MCF 10A (cell line): ENCODE measurements at regions not wholly inside any gene's neighbourhood (a gene's known extent, or its start where the extent isn't known, plus 50 kb on each side); places are given as distances from the start of the nearest gene placed in this dataset.
A peak's percentile ranks its signal among the peaks of the same experiment; 100 is the strongest.

Source experiments
- BruUV-seq: library from RNA; stranded (reverse); fragments of 400-500 nt; replicated peaks from 2 replicates; lab custom pipeline; 2021; lab: Mats Ljungman, UMichigan
- CTCF ChIA-PET: fragments of 300-600 bp; sonication (Branson Sonifier 250); formaldehyde crosslinking; extraction: SDS; loops from one replicate; lab custom pipeline; 2021; ENCODE audit warnings: antibody characterized with exemption, inconsistent platforms; lab: Yijun Ruan, JAX
- POLR2A ChIA-PET: fragments of 300-600, 350-650 bp; sonication (Branson Sonifier 250); formaldehyde crosslinking; extraction: SDS; loops from one replicate; lab custom pipeline; 2020; ENCODE audit warnings: antibody characterized with exemption, inconsistent platforms; lab: Yijun Ruan, JAX
- DNase-seq: peaks from one replicate; pipeline ENCODE4 v3.0.0-alpha.2; 2018; ENCODE audit not compliant: unreplicated experiment
- H3K27ac Mint-ChIP-seq: one replicate; pipeline ENCODE4 v1.8.0; 2022; ENCODE audit warnings: mild to moderate bottlenecking, low read depth, mixed read lengths; ENCODE audit not compliant: unreplicated experiment
- H3K27me3 Mint-ChIP-seq: one replicate; pipeline ENCODE4 v1.8.0; 2022; ENCODE audit warnings: mixed read lengths; ENCODE audit not compliant: insufficient read depth, unreplicated experiment
- H3K36me3 Mint-ChIP-seq: one replicate; pipeline ENCODE4 v1.8.0; 2022; ENCODE audit warnings: mild to moderate bottlenecking, moderate library complexity, mixed read lengths; ENCODE audit not compliant: insufficient read depth, unreplicated experiment
- H3K4me1 Mint-ChIP-seq: one replicate; pipeline ENCODE4 v1.8.0; 2022; ENCODE audit warnings: mixed read lengths; ENCODE audit not compliant: insufficient read depth, unreplicated experiment
- H3K4me3 Mint-ChIP-seq: one replicate; pipeline ENCODE4 v1.8.0; 2022; ENCODE audit warnings: mild to moderate bottlenecking, moderate library complexity, mixed read lengths; ENCODE audit not compliant: unreplicated experiment
- H3K9me3 Mint-ChIP-seq: one replicate; pipeline ENCODE4 v1.8.0; 2022; ENCODE audit warnings: mixed read lengths; ENCODE audit not compliant: unreplicated experiment
- CTCF ChIP-seq: fragments of 200-600 bp; IDR thresholded peaks from one replicate; pipeline ENCODE4 v1.8.0; 2022; ENCODE audit warnings: antibody characterized with exemption, mild to moderate bottlenecking; ENCODE audit not compliant: unreplicated experiment
- intact Hi-C: fragments of 100-400 bp; cut with micrococcal nuclease; formaldehyde crosslinking; loops from 2 replicates; pipeline ENCODE4 v1.14.1; 2022

- POLR2A ChIA-PET: no interaction called here
- no peak overlapping the region for H3K27ac Mint-ChIP-seq
- no peaks in the 10 kb centered on the region for H3K9me3 Mint-ChIP-seq
- intact Hi-C loops: no loop called here
- no peaks in the 10 kb centered on the region for H3K4me1 Mint-ChIP-seq
- BruUV-seq: no TSS peak
- no peaks in the 10 kb centered on the region for H3K36me3 Mint-ChIP-seq
- no peaks in the 10 kb centered on the region for H3K27me3 Mint-ChIP-seq
- TF ChIP-seq CTCF: peak; percentile 35
- DNase-seq: peak; percentile 6
- no peak overlapping the region for H3K4me3 Mint-ChIP-seq
- CTCF ChIA-PET: interaction anchor here (0.6 to 1.8 kb wide), 4 partner anchors 30 to 232 kb away, joined by 3 to 5 read pairs (median 3); no protein-coding TSS in a partner anchor
These were observed 281.9 kb downstream of the EPM2A start for GRCh38 chr6:145453376-145453775.

GRCh38 chr6:145454006-145454405, 281.3 kb downstream of the EPM2A start:
- Mint-ChIP-seq H3K27ac (no peak overlapping the region), H3K4me3 (no peak overlapping the region)
- BruUV-seq: no TSS peak

GRCh38 chr6:145457556-145457955, 277.8 kb downstream of the EPM2A start:
- Mint-ChIP-seq H3K4me3 (no peak overlapping the region), H3K9me3 (no peaks in the 10 kb centered on the region), H3K27me3 (no peaks in the 10 kb centered on the region), H3K27ac (no peak overlapping the region), H3K36me3 (no peaks in the 10 kb centered on the region), H3K4me1 (no peaks in the 10 kb centered on the region)
- BruUV-seq: no TSS peak
- ChIA-PET POLR2A (no interaction called here), CTCF (no interaction called here)
- no peak for TF ChIP-seq CTCF
- intact Hi-C loops: no loop called here
- DNase-seq: no peak

More at GRCh38 chr6:145454006-145454405, 281.3 kb downstream of the EPM2A start:
- Mint-ChIP-seq H3K4me1 (no peaks in the 10 kb centered on the region), H3K27me3 (no peaks in the 10 kb centered on the region), H3K9me3 (no peaks in the 10 kb centered on the region), H3K36me3 (no peaks in the 10 kb centered on the region)
- DNase-seq: no peak
- intact Hi-C loops: no loop called here
- ChIA-PET POLR2A (no interaction called here), CTCF (interaction anchor here (1.1 kb wide), 1 partner anchor 30 kb away, joined by 3 read pairs; no protein-coding TSS in a partner anchor)
- TF ChIP-seq CTCF: no peak

- TF ChIP-seq CTCF: no peak
- intact Hi-C loops: no loop called here
- CTCF ChIA-PET: interaction anchor here (0.7 to 1.1 kb wide), 2 partner anchors 36 to 679 kb away, joined by 3 read pairs; no protein-coding TSS in a partner anchor
- DNase-seq: no peak
- POLR2A ChIA-PET: interaction anchor here (0.5 kb wide), 1 partner anchor 12 kb away, joined by 3 read pairs; no protein-coding TSS in a partner anchor
- BruUV-seq: no TSS peak
- no peak overlapping the region for H3K4me3 Mint-ChIP-seq
- no peaks in the 10 kb centered on the region for H3K4me1 Mint-ChIP-seq
- peaks cover 8% of the 10 kb centered on the region for H3K9me3 Mint-ChIP-seq
- no peak overlapping the region for H3K27ac Mint-ChIP-seq
- H3K27me3 Mint-ChIP-seq: no peaks in the 10 kb centered on the region
- no peaks in the 10 kb centered on the region for H3K36me3 Mint-ChIP-seq
These were observed 266.8 kb downstream of the EPM2A start for GRCh38 chr6:145468534-145468933.
